ENCODE measurements at regions not wholly inside any gene's neighbourhood (a gene's known extent, or its start where the extent isn't known, plus 50 kb on each side); places are given as distances from the start of the nearest gene placed in this dataset.

DNA sequence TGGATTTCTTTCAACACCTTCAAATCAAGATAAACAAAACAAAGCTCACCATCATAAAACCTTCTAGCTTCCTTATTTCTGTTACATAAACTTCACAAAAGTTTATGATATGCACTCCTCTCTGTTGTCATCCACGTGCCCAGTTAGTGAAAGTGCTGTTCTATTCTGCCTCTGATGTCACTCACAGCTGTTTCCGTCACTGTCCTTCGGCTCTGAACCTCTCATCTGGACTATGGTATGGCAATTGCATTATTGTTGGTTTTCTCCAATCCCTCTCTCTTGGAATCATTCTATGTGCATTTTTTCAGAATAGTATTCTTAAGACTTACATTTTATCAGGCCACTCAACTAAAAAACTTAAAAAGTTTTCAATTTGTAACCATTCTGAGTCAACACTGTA lies 264.2 kb upstream of the DAPK1 start:
- Mint-ChIP-seq H3K9me3 (no peaks in the 10 kb centered on the region), H3K27me3 (no peaks in the 10 kb centered on the region), H3K27ac (no peak overlapping the region), H3K4me1 (no peaks in the 10 kb centered on the region), H3K4me3 (no peak overlapping the region), H3K36me3 (ENCODE audit: low read depth) (no peaks in the 10 kb centered on the region)
- no peak for DNase-seq
- POLR2A ChIA-PET = no interaction called here
- CTCF ChIA-PET = no interaction called here

DNA sequence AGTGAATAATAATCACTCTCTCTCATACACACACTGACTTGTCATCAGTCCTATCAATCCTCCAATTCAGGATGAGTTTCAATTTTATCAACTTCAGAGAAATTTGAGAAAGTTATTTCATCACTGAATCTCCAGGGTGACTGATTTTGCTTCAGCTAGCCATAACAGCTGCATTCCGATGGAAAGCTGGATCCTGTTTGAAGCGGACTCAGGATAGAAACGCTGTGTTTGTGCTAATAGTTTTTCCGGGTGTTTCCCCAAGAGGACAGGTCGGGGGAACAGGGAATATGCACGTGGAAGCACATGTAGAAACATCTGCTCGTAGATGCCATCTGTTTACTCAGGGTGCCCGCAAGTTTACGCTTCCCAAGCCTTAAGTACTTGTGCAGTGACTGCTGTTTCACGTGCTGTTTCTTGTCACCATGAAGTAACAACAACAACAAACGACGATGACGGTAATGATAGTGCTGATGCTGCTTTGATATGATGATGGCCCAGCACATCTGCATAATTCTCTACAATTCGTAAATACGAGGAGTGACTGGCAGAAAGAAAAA lies 263.7 kb upstream of the DAPK1 start:
- H3K4me1 Mint-ChIP-seq = no peaks in the 10 kb centered on the region
- CTCF ChIA-PET = no interaction called here
- no peaks in the 10 kb centered on the region for H3K36me3 Mint-ChIP-seq (ENCODE audit: low read depth)
- no peaks in the 10 kb centered on the region for H3K27me3 Mint-ChIP-seq
- no peak overlapping the region for H3K4me3 Mint-ChIP-seq
- H3K27ac Mint-ChIP-seq = no peak overlapping the region
- H3K9me3 Mint-ChIP-seq = no peaks in the 10 kb centered on the region
- DNase-seq = no peak
- POLR2A ChIA-PET = no interaction called here

DNA sequence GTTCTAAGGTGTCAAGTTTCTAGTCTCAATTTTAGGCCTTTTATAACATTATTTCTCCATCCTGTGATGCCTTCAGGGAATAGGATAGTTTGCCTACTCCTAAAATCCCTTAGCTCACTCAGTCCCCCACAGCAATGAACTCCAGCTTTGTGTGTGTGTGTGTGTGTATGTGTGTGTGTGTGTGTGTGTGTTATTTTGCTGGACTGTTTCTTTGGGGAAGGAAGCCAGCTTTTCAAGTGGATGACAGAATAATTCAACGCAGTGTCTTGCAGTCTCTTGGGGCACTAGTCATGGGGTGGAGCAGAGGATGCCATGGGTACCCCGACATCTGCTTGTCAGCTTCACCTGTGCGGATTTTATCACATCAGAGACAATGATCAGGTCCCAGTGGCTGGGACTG lies 262.8 kb upstream of the DAPK1 start:
- CTCF ChIA-PET = no interaction called here

DNA sequence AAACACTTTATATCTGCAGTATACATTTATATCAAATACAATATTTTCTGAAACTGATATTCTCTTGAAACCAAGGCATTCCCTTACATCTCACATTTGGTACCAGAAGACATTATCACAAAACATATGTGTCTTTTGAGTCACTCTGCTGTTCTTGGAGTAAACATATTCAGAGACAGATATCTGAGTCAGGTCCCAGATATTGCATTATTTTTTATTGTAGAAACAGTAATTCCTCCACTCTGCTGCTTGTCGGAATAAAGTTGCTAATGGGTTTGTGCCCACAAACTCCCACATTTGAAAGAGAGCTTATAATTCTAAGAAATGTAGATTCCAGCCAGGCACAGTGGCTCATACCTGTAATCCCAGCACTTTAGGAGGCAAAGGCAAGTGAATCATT lies 261.1 kb upstream of the DAPK1 start:
- no peaks in the 10 kb centered on the region for H3K4me1 Mint-ChIP-seq
- H3K27ac Mint-ChIP-seq = no peak overlapping the region
- DNase-seq = no peak
- CTCF ChIA-PET = interaction anchor here (0.6 kb wide), 1 partner anchor 598 kb away, joined by 3 read pairs; no protein-coding TSS in a partner anchor
- no peaks in the 10 kb centered on the region for H3K27me3 Mint-ChIP-seq
- no peaks in the 10 kb centered on the region for H3K36me3 Mint-ChIP-seq (ENCODE audit: low read depth)
- POLR2A ChIA-PET = no interaction called here
- no peaks in the 10 kb centered on the region for H3K9me3 Mint-ChIP-seq
- H3K4me3 Mint-ChIP-seq = no peak overlapping the region

More for the DNA sequence above, 262.8 kb upstream of the DAPK1 start:
- Mint-ChIP-seq H3K36me3 (ENCODE audit: low read depth) (no peaks in the 10 kb centered on the region), H3K27ac (no peak overlapping the region), H3K4me3 (no peak overlapping the region), H3K9me3 (no peaks in the 10 kb centered on the region), H3K27me3 (no peaks in the 10 kb centered on the region), H3K4me1 (no peaks in the 10 kb centered on the region)
- POLR2A ChIA-PET = interaction anchor here (0.6 kb wide), 1 partner anchor 68 kb away, joined by 3 read pairs; no protein-coding TSS in a partner anchor
- no peak for DNase-seq

DNA sequence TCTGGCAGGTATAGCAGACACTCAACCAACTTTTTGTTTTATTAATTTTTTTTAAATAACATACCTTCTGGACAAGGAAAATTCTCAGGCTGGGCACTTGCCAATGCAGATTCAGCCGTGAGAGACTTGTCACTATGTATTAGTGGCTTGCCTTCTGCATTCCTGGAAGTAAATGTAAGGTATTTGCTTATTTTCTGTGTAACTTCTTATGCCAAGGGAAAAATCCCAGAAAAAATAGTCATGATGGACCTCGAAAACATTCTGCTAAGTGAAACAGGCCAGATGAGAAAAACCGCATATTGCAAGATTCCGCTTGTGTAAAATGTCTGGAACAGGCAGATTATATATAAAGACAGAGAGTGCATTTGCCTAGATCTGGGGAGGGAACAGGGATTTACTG lies 260.3 kb upstream of the DAPK1 start:
- H3K9me3 Mint-ChIP-seq = no peaks in the 10 kb centered on the region
- POLR2A ChIA-PET = no interaction called here
- H3K36me3 Mint-ChIP-seq (ENCODE audit: low read depth) = no peaks in the 10 kb centered on the region
- no peak overlapping the region for H3K4me3 Mint-ChIP-seq
- CTCF ChIA-PET = no interaction called here
- H3K4me1 Mint-ChIP-seq = no peaks in the 10 kb centered on the region
- H3K27me3 Mint-ChIP-seq = no peaks in the 10 kb centered on the region
- H3K27ac Mint-ChIP-seq = no peak overlapping the region
- DNase-seq = no peak

DNA sequence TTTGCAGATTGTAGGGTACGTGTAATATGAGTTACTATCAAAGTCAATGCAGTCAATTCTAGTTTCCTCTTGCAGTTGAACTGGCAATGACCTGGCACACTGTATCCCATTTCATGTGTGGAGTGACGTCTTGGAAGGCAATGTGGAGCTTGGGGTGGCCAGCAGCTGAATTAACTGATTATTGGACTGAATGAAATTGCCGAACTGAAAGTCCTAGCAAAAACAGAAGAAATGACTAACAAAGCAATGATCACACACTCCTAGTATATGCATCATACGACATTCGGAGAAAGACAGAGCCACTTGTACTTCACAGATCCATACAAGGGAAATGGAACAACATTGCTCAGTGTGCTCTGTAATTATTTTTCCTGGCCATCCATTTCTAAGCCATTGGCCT lies 259.1 kb upstream of the DAPK1 start:
- Mint-ChIP-seq H3K36me3 (ENCODE audit: low read depth) (no peaks in the 10 kb centered on the region), H3K27me3 (no peaks in the 10 kb centered on the region), H3K4me1 (no peaks in the 10 kb centered on the region), H3K4me3 (no peak overlapping the region), H3K27ac (no peak overlapping the region), H3K9me3 (no peaks in the 10 kb centered on the region)
- DNase-seq = no peak
- CTCF ChIA-PET = no interaction called here
- POLR2A ChIA-PET = no interaction called here

DNA sequence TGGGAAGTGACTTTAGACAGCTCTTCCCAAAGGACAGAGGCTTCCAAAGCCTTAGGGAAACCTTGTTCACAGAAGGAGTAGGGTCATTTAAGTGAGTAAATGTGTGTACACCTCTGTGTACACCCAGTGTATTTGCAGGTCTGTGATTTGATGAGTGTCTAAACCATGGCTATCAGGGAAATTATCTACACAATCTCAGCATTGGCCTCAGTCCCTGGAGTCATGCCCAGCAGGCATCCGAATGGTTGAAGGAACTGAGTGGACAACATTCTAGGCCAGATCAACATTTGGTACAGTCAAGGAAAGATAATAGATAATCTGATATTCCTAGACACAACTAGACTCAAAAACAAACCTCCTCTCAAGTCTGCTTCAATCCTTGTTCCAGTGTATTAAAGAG lies 258.4 kb upstream of the DAPK1 start:
- no peaks in the 10 kb centered on the region for H3K27me3 Mint-ChIP-seq
- H3K4me1 Mint-ChIP-seq = no peaks in the 10 kb centered on the region
- no peaks in the 10 kb centered on the region for H3K9me3 Mint-ChIP-seq
- ChIA-PET CTCF (no interaction called here), POLR2A (no interaction called here)
- DNase-seq = no peak
- H3K4me3 Mint-ChIP-seq = no peak overlapping the region
- H3K36me3 Mint-ChIP-seq (ENCODE audit: low read depth) = no peaks in the 10 kb centered on the region
- H3K27ac Mint-ChIP-seq = no peak overlapping the region

DNA sequence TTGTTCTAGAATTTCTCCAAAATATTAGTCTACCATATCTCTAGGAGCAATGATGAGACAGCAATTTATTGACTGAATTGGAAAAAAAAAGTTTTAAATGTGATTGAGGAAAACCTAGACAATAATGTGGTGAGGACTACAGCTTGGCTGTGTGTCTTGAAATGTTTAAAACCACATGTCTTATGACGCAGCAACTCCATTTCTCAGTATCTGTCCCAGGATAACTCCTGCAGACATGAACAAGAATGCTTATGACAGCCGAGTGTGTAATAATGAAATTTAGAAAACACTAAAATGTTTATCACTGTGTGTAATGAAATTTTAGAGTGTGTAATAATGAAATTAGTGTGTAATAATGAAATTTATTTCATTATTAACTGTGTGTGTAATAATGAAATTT lies 254.1 kb upstream of the DAPK1 start:
- no peak for DNase-seq
- Mint-ChIP-seq H3K27me3 (peaks cover 2% of the 10 kb centered on the region), H3K27ac (no peak overlapping the region), H3K36me3 (ENCODE audit: low read depth) (no peaks in the 10 kb centered on the region), H3K4me3 (no peak overlapping the region), H3K9me3 (no peaks in the 10 kb centered on the region), H3K4me1 (no peaks in the 10 kb centered on the region)
- CTCF ChIA-PET = no interaction called here
- POLR2A ChIA-PET = no interaction called here

DNA sequence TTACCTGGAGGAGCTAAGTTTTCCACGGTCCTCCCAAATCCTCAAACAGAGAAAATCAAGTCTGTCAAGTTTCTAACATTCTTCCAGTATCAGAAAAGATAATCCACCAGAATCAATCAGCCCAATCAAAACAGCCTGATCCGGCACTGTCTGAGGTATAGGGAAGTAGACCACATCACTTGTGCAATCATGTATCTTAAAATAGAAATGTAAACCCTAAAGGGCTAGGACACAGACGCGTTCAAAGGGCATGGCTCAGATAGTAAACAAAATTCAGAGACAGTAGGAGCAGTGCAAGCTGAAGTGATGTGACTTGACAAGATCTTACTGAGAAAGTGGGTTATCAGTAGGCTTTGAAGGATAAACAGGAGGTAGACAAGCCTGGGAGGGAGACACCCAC lies 252.4 kb upstream of the DAPK1 start:
- DNase-seq = no peak
- H3K9me3 Mint-ChIP-seq = no peaks in the 10 kb centered on the region
- H3K27ac Mint-ChIP-seq = no peak overlapping the region
- ChIA-PET POLR2A (no interaction called here), CTCF (no interaction called here)
- H3K36me3 Mint-ChIP-seq (ENCODE audit: low read depth) = no peaks in the 10 kb centered on the region
- H3K4me1 Mint-ChIP-seq = no peaks in the 10 kb centered on the region
- peaks cover 2% of the 10 kb centered on the region for H3K27me3 Mint-ChIP-seq
- no peak overlapping the region for H3K4me3 Mint-ChIP-seq

DNA sequence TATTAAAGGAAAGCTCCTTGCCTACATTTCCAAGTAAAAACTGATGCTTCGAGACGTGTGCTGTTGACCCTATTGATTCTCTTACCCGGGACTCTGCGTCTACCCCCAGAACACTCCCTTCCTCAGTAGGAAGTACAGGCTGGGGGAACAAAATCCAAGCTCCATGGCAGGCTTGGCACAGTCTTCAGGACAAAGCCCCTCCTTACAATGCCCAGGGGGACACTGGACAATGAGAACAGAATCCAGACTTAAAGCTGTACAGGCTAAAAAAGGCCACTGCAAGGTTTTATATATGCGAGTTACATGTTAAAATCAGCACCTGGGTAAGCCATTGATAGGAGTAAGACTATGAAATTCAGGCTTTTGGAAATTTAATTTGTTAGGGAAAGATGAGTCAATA lies 250.6 kb upstream of the DAPK1 start:
- POLR2A ChIA-PET = no interaction called here

DNA sequence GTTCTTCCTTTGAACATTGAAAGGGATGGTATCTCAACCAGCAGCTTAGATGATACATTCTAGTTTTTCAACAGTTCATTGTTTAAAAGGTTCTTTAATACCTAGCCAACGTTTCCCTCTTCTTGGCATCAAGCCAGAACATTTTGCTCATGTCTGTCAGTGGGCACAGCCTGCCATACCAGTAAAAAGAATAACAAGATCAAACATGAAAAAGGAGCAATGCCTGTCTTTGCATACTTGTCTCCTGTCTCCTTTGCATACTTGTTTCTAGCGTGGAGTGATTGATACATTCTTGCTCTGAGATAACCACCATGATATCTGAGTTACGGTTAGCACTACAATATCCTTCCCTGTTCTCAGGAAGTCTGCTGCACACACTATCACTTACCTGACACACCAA lies 248.6 kb upstream of the DAPK1 start:
- ChIA-PET CTCF (no interaction called here), POLR2A (no interaction called here)
- H3K36me3 Mint-ChIP-seq (ENCODE audit: low read depth) = no peaks in the 10 kb centered on the region
- peaks cover 2% of the 10 kb centered on the region for H3K27me3 Mint-ChIP-seq
- H3K9me3 Mint-ChIP-seq = no peaks in the 10 kb centered on the region
- H3K4me3 Mint-ChIP-seq = no peak overlapping the region
- H3K27ac Mint-ChIP-seq = no peak overlapping the region
- H3K4me1 Mint-ChIP-seq = no peaks in the 10 kb centered on the region
- no peak for DNase-seq

More for the DNA sequence above, 250.6 kb upstream of the DAPK1 start:
- H3K4me3 Mint-ChIP-seq = no peak overlapping the region
- CTCF ChIA-PET = no interaction called here
- H3K4me1 Mint-ChIP-seq = no peaks in the 10 kb centered on the region
- peaks cover 2% of the 10 kb centered on the region for H3K27me3 Mint-ChIP-seq
- no peaks in the 10 kb centered on the region for H3K9me3 Mint-ChIP-seq
- H3K36me3 Mint-ChIP-seq (ENCODE audit: low read depth) = no peaks in the 10 kb centered on the region
- no peak for DNase-seq
- no peak overlapping the region for H3K27ac Mint-ChIP-seq

DNA sequence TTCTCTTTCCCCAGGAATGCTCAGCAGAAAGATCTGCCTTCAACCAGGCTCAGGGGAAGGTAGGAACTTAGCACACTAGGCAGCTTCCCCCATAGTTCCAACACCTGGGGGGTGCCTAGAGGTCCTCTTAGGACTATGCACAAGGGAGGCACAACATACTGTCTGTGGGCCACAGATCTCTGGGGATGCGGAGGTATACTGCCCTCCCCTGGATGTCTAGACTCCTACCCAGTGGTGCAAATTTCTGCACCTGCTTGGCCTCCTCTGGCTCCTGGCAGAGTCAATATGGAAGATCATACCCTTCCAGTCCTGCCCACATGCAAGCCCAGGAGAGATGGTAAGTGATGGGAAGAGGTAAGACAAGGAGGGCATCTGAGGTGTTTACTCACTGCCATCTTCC lies 247.5 kb upstream of the DAPK1 start:
- POLR2A ChIA-PET = no interaction called here
- H3K9me3 Mint-ChIP-seq = no peaks in the 10 kb centered on the region
- H3K27ac Mint-ChIP-seq = no peak overlapping the region
- H3K4me3 Mint-ChIP-seq = no peak overlapping the region
- no peaks in the 10 kb centered on the region for H3K36me3 Mint-ChIP-seq (ENCODE audit: low read depth)
- no peaks in the 10 kb centered on the region for H3K27me3 Mint-ChIP-seq
- DNase-seq = no peak
- CTCF ChIA-PET = no interaction called here
- H3K4me1 Mint-ChIP-seq = no peaks in the 10 kb centered on the region

DNA sequence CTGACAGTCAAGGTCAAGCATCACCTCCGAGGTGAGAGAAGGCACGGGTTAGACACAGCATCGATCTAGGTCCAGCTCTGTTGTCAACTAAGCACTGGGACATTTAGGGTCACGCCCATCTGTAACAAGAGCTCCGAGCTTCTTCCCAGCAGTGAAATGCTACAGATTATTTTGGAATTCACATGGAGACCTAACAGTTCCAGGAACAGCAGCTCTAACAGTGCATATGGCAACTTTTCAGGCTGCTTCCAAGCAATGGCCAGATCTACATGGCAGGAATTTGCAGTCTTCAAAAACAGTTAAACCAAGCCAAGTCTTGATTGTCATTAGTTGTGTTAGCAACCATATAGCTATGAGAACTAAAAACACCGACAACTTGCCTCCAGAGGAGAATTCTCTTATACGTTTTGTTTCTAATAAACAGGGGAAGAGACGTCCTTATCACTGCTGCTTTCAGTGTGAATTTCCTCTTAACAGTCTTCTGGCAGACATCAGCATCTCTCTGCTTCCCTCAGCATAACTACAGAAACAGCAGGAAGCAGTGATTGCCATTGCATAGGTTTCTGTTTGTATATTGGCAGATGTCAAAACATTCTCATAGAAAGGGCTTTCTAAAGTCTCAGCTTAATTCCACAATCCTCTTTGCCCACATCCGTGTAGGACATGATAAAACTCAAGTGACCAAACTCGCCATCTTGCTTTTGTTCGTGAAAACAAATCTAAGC lies 242.1 kb upstream of the DAPK1 start:
- H3K4me3 Mint-ChIP-seq = no peak overlapping the region
- POLR2A ChIA-PET = no interaction called here
- no peak overlapping the region for H3K27ac Mint-ChIP-seq
- H3K27me3 Mint-ChIP-seq = no peaks in the 10 kb centered on the region
- CTCF ChIA-PET = no interaction called here
- no peak for DNase-seq
- no peaks in the 10 kb centered on the region for H3K9me3 Mint-ChIP-seq
- H3K4me1 Mint-ChIP-seq = no peaks in the 10 kb centered on the region
- no peaks in the 10 kb centered on the region for H3K36me3 Mint-ChIP-seq (ENCODE audit: low read depth)

DNA sequence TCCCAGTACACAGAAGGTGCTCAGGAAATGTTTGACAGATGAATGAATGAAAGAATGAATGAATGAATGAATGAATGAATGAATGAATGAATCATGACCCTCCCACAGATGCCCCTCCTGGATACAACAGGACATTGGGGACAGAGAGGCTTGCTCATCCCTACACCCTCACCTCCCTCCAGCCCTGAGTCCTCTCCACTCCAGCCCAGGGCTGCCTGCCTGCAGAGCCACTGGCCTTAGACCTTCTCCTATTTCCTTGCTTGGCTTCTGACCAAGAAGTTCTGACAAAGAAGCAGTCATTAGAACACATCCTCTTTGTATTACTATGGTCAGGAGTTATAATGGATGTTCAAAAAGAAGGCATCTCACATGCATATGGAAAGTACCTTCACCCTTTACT lies 240.7 kb upstream of the DAPK1 start:
- no peaks in the 10 kb centered on the region for H3K9me3 Mint-ChIP-seq
- ChIA-PET POLR2A (no interaction called here), CTCF (no interaction called here)
- H3K27ac Mint-ChIP-seq = no peak overlapping the region
- no peak overlapping the region for H3K4me3 Mint-ChIP-seq
- H3K27me3 Mint-ChIP-seq = no peaks in the 10 kb centered on the region
- no peak for DNase-seq
- H3K36me3 Mint-ChIP-seq (ENCODE audit: low read depth) = no peaks in the 10 kb centered on the region
- no peaks in the 10 kb centered on the region for H3K4me1 Mint-ChIP-seq

Measured in activated CD4-positive, alpha-beta memory T cell treated with anti-CD3 and anti-CD28 coated beads, Interleukin-2, amount 10 ng/mL, durations not matched to agents 7 days and 5 days (primary cell).